A673 (cell line): ENCODE measurements at regions not wholly inside any gene's neighbourhood (a gene's known extent, or its start where the extent isn't known, plus 50 kb on each side); places are given as distances from the start of the nearest gene placed in this dataset.

Experiments used
- EZH2 ChIP-seq: fragments of 200-600 bp; sonication (generic); IDR thresholded peaks from 2 replicates; pipeline ENCODE4 v1.6.1; 2017; ENCODE audit warnings: borderline replicate concordance, low read depth, mild to moderate bottlenecking, mixed read lengths, antibody characterized with exemption, low read length; ENCODE audit not compliant: poor library complexity, severe bottlenecking
- TF ChIP-seq, protein P1 (sequence below): fragments of 300-800, 200-600 bp; sonication (generic); conservative IDR thresholded peaks from 2 replicates; pipeline ENCODE4 v1.5.1; 2017; ENCODE audit warnings: low read depth, mild to moderate bottlenecking, antibody characterized with exemption, low read length, moderate library complexity, mixed read lengths

DNA sequence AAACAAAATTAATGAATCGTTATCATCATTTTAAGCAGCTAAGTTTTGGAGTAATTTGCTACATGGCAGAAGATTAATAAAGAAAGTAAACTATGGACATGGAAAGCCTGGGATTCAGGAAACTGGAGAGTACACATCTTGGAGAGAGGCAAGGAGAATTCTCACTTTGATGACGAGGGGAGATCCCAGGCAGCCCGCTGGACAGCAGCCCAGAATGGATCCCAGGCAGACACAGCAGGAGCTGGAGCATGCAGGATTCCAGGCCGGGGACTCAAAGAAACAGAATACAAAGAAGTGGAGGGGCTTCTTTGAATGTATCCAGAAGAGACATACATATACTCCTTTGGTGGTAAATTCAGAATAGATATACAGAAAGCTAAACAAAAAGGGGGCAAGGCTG lies 118.0 kb upstream of the ATP6AP2 start:
- no peak for TF ChIP-seq EZH2
- TF ChIP-seq, protein P1, sequence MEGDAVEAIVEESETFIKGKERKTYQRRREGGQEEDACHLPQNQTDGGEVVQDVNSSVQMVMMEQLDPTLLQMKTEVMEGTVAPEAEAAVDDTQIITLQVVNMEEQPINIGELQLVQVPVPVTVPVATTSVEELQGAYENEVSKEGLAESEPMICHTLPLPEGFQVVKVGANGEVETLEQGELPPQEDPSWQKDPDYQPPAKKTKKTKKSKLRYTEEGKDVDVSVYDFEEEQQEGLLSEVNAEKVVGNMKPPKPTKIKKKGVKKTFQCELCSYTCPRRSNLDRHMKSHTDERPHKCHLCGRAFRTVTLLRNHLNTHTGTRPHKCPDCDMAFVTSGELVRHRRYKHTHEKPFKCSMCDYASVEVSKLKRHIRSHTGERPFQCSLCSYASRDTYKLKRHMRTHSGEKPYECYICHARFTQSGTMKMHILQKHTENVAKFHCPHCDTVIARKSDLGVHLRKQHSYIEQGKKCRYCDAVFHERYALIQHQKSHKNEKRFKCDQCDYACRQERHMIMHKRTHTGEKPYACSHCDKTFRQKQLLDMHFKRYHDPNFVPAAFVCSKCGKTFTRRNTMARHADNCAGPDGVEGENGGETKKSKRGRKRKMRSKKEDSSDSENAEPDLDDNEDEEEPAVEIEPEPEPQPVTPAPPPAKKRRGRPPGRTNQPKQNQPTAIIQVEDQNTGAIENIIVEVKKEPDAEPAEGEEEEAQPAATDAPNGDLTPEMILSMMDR: no peak
